GM12872 (cell line): ENCODE measurements at regions not wholly inside any gene's neighbourhood (a gene's known extent, or its start where the extent isn't known, plus 50 kb on each side); places are given as distances from the start of the nearest gene placed in this dataset.

Experiments used
- CTCF ChIP-seq: IDR thresholded peaks from 3 replicates; pipeline ENCODE4 v1.5.1; 2011; ENCODE audit warnings: low read depth, mild to moderate bottlenecking, low read length, moderate library complexity; ENCODE audit not compliant: insufficient read depth

DNA sequence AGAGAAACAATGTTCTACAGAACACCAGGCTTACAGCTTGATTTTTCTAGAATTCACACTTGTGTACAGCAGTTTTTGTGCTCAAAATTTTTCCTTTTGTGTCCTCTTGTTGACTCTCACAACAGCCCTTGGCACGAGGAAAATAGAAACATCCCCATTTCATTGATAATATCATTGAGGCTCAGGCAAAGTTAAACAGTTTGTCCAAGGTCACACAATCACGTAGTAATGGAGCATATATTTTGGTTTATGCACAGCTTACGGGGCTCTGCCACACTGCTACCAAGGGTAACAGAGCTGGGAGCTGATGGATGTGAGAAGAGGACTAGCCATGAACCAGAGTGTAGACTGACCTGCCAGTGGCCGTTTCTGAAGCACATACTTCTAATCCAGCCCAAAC, 292.0 kb downstream of the FZD1 start:
- no peak for TF ChIP-seq CTCF

DNA sequence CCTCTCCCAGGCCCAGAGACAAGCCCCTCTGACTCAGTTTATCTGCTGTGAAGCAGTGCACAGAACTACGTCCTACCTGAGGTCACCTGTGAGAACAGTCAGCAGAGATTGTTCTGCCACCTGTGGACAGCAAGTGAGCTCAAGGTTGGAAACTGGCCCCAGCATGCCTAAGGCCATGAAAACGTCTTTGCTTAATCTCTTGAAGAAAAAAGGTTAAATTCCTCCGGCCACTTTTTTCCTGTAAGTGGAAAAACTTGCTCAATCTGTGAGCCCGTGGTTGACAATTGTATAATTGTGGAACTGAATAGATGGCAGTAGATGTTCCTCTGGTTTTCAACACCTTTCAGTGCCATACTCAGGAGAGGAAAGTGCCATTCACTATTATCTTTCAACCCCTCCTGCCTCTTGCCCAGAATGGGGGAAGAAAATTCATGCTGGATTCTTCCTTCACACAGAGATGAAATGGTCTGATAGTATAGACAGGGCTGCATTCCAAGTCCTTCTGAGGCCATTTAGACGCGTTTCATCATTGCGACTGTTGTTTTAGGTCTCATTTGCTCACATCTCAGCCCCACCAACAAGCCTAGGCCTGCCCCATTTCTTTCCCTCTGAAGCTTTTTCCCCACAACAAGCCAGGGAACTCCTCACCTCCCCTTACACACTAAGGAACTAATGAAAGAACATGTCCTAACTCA, 292.9 kb downstream of the FZD1 start:
- TF ChIP-seq CTCF: no peak

GRCh38 chr7:91557789-91558404, 293.7 kb downstream of the FZD1 start:
- no peak for TF ChIP-seq CTCF

DNA sequence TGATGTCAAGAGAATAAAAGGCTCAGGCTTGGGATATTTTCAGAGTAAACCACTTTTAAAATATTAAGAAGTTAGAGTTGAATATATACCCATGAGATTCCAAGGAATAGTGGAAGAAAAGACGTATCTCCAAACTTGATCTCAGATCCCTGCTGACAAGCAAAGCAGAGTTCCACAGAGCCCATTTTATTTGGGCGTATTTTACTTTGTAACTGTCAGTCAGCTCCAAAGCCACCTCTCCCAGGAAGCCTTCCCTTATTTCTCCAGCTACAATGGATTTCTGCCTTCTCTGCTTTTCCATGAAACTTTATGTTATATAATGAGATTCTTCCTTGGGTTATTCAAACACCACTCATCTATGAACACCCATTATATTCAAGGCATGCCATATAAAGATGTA, 295.7 kb downstream of the FZD1 start:
- no peak for TF ChIP-seq CTCF

DNA sequence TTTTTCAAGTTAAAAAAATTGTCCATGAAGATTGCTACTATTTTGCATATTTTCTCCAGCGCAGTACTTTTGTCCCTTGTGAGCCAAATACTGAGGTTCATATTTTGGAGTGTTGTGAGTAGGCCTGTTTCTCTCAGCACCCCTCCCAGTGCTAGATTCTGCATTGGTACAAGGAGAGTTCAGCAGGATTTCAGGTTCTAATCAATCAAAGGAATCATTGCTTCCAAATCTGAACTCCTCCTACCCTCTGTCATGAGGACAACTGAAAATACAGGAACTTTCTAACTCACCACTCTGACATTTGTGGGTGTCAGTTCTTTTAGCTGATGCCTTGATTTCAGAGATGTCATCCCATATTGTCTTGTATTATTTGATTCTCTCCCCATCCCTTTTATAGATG, 299.9 kb downstream of the FZD1 start:
- no peak for TF ChIP-seq CTCF

GRCh38 chr7:91564541-91564940, 300.3 kb downstream of the FZD1 start:
- TF ChIP-seq CTCF: no peak

DNA sequence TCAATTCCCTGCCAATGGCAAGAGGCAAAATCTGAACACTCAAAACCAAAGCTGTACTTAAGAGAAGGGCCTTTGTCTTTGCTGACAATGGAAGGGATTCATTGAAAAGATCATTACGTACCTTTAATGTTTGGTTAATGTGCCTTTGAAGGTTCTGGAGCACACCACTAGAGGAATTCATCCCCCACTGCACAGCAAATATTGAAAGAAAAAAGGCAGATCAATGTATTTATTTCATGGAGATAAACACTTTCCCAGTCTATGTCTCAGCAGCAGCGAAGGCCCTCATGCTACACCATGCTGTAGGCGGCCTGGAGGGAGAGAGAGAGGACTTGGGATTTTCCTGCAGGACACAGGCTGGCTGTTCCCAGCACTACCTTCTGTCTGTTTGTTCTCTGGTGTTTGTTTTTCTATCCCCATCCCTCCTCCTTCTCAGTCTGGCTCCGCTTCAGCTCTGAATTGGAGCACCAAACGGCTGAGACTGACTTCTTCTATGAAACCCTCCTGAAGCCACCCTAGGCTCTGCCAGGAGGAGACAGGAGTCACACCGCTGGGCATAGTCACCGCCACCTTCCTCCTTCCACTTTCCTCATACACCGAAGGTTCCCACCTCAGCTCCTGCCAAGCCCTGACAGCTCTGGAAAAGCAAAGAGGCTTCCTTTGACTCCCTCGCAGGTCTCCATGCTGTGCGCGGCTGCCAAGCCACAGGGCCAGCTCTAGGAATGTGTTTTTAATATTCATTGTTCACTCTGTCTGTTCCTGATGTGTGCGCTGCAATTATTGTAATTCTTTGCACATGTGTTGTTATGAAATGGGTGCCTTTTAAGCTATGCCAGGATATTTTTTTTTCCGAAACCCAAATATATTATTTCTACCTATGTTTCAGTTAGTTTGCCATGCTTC, 301.5 kb downstream of the FZD1 start:
- no peak for TF ChIP-seq CTCF
